HG02763 (cell line): ENCODE measurements at regions not wholly inside any gene's neighbourhood (a gene's known extent, or its start where the extent isn't known, plus 50 kb on each side); places are given as distances from the start of the nearest gene placed in this dataset.

Experiments used
- ATAC-seq: cut with Tn5 transposase; IDR thresholded peaks from one replicate; pipeline ENCODE4 v1.9.1; 2021; ENCODE audit warnings: mild to moderate bottlenecking, moderate library complexity; ENCODE audit not compliant: unreplicated experiment

DNA sequence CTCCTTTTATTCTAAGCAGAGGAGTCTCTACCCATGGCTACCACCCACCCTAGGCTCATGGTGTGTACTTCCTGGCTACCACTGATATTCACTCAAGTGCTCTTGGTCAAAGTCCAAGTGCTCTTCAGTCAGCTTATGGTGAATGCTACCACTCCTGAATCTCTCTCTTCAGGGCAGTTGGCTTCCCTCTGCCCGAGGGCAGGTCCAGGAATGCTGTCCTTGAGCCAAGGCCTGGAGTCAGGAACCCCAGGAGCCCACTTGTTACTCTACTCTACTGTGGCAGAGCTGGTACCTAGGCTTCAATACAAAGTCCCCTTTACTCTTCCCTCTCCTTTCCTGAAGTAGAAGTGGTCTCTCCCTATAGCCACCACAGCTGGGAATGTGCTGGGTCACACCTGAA, 226.0 kb downstream of the DIPK2A start:
- no peak for ATAC-seq

DNA sequence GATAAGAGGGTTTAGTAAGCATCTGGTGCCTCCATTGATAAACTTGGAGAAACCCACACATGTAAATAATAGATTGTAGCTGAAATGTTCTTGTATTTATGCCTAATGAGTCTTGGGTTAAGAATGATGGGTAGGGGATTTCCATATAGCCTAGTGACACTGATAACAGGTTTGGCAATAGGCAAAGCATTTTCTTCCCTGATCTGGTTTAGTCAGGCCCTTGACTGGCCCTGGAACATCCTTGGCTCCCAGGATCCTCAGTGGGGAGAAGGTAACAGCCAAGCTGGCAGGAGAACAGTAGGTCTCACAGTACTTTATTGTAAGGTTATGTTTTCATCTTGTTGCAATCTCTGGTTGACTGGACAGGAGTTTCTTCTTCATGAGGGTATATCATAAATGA, 228.4 kb downstream of the DIPK2A start:
- ATAC-seq: no peak

DNA sequence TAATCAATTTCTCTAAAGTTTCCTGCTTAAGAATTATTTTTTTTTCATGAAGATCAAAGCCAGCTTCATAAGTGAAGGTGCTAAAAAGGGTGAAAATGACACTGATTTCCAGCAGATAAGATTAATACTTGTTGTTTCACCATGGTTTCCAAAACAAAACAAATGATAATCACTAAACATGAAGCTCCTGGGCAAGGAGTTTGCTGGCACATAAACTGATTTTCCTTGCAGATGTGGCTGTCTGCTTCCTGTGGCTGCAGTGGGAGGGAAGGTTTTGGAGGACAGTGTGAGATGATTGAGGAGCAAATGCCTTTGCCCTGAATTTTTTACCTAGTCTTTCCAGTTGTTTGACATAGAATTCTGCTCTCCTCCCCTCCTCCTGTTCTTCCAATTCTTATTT, 228.8 kb downstream of the DIPK2A start:
- no peak for ATAC-seq

DNA sequence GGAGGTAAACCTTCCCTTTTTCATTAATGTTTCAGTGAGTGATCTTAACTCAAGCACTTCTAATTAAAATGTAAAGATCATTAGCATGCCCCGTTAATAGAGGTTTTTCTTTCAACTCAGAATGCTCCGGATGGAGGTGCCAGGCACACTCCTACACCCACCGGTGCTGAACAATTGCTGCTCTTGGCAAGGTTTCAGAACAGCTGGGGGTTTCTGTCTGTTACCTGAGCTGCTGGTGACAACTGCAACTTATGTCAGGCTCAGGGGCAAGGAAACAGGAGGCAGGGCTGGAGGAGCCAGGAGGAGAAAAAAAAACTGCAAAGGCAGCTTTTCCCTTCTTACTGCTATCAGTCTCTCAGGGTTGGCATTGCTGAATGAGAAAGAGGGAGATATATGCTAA, 250.1 kb downstream of the DIPK2A start:
- ATAC-seq: no peak

DNA sequence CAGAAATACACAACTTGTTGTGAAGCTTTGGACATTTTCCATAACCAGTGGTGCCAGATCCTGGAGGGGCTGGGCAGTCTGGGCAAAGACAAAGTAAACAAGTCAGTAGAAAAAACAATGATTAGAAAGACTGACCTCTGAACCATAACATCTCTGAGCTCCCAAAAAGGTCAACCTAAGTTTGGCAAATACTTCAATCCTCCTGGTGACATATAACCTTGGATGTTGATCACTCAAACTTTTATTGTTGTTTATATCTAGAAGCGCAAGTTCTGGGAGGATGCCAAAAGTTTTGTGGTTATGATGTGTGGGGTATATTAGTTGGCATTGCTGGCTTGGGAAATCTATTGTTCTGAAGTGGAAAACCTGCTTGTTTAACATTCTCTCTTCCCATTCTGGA, 257.7 kb downstream of the DIPK2A start:
- no peak for ATAC-seq

DNA sequence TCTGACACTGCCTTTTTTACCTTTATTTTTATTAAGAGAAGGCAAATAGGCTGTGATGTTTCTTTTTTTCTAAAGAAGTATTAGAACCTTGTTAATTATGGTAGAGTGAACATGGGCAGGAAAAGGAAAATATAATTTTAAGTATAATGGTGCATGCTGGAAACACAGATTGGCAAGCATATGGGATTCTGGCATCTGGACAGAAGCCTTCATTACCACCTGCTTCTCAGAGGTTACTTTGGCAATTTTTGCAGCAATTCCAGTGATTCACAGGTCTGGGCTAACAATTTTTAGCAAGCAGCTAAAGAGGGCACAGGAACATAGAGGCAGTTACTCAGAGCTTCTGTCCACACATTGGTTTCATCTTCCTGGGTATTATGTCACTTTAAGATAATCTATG, 258.3 kb downstream of the DIPK2A start:
- ATAC-seq: no peak

DNA sequence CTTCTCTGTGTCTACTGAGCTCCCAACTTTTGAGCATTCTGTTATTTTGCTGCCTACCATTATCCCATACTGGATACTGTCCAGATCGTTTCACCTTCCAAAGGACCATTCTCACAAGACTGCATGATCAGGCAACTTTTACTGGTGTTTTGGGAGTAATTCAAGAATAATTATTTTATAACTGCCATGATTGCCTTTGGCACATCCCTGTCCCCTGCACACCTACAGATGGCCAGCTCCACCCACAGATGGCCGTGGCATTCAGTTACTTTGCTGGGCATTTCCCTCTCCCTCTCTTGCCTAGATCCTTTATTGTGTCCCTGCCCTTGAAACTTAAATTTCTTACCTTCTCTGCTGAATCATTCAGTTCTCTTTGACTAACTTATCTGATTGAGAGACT, 263.9 kb downstream of the DIPK2A start:
- no peak for ATAC-seq

DNA sequence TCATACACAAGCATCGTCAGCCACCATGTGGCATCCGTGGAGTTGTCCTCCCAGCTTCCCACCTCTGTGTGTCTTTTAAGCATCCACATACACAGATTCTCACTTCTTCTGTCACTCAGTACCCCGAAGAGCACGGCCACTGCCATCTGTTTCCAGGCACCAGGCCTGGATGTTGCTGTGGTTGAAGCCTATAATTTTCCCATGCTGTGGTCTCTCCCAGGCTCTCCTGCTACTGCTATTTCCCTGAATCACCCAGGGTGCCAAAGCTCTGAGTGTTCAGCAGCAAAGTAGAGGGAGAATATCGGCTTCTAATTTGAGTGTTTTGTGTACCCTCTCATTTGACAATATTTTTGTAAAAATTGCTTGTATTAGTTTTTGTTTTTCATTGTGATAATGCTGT, 265.7 kb downstream of the DIPK2A start:
- no peak for ATAC-seq

DNA sequence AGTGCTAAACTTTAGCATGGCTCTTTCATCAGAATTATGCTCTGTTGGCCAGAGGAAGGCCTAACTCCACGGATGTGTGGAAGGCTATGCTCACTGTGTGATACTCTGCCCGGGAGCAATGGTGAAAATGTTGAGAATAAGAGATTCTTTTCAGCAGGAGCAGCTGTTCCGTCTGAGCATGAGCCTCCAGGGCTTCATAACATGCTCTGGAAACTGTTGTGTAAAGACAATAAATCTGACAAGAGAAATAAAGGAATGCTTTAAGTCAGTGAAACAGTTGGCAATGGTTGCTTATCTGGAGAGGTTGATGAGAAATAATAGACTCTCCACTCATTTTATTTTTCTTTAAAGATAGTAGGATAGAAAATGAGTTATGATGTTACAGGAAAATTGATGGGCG, 269.8 kb downstream of the DIPK2A start:
- no peak for ATAC-seq

DNA sequence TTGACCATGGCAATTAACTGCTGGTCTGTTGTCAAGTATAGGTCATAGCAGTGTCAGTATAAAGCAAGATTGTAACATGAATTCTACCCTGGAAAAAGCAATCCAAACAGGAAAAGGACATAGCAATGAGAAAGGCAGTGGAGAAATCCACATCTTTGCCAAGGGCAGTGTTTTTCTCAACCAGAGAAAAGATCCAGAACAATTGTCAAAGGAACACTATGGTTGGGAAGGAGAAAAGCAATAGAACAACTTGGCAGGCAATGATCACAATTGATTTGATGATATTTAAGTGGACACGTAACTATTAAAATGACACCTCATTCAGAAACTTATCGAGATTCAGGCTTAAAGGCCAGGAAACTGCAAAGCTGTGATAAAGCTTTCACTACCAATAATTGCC, 271.1 kb downstream of the DIPK2A start:
- ATAC-seq: no peak

DNA sequence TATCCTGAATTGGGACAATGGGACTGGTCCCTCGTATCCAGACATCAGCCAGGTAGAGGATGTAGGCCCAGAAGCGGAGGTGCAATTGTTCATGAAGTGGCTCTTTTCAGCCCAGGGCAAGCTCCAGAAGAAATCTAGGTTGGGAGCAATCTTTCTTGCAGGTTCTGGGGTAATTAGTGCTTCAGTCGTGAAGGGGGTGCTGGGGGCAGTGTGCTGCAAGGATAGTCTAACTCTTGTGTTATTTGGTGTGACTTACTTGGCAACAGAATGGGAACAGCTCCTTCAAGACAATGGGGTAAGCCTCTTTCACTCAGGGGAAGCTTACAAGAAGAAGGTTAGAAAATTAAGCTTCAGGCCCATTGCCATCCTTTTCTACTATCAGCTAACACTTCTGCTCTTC, 273.0 kb downstream of the DIPK2A start:
- no peak for ATAC-seq

DNA sequence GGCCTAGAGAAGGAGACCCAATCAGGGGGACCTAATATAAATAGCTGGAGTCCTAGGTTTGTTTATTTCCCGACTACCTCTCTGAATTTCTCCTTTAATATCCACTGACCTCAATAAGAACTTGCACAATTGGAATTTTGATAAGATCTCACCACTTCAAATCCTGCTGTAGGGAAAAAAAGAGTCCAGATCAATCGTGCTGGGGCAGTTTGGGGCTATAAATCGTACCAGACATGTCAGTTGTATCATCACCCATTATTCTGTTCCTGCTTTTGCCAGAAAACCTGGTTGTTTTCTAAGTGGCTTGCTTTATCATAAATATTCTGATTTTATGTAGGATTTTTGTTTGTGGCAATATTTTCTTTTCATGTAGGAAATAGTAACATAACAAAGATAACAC, 281.3 kb downstream of the DIPK2A start:
- ATAC-seq: no peak

DNA sequence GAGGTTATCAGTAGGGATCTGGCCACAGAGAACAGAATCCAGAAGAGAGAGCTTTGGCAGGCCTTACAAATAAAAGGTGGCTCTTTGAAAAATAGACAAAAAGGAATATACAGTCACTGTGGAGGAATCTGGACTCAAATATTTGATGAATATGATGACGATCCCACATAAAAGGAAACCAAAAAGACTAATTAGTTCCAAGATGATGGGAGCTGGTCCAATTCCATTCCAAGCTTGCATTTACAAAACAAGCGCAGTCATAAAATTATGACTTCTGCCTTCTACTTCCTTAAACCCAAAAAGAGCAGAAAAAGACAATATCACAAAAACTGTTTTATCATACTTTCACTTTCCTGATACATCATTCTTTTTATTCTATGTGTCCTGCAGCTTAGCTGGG, 285.8 kb downstream of the DIPK2A start:
- ATAC-seq: no peak

DNA sequence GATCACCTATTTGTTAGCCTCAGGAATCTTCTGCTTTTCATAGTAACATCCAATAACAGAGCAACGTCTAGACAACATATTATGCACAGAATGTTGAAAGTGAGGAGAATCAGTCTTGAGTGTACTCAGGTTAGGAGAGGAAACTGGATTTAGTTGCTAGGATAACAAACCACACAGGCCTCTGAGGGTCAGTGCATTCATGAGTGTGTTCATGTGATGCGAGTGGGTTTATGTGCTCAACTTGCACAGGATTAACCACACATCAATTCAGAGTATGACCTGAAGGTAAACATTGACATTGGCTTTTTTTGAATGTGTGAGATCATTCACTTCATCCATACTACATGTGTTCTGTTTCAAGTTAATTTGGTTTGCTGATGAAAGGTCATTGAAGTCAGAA, 287.6 kb downstream of the DIPK2A start:
- no peak for ATAC-seq

DNA sequence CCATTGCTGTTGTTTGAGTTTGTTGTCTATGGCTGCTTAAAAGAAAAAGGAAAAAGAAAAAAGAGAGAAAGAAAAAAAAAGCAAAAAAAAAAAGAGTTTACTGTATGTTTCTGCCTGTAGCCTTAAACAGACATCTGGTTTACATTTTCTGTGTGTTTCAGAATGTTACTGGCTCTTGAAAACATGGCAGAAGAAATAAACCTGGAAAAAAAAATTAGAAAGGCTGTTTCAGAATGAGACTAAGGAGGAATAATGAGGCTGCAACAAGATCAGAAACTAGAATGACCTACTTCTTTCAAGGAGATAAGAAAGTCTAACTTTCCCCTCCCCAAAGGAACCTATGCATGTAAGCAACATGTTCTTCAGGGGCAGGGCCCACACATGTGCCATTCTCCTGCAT, 292.1 kb downstream of the DIPK2A start:
- ATAC-seq: no peak

DNA sequence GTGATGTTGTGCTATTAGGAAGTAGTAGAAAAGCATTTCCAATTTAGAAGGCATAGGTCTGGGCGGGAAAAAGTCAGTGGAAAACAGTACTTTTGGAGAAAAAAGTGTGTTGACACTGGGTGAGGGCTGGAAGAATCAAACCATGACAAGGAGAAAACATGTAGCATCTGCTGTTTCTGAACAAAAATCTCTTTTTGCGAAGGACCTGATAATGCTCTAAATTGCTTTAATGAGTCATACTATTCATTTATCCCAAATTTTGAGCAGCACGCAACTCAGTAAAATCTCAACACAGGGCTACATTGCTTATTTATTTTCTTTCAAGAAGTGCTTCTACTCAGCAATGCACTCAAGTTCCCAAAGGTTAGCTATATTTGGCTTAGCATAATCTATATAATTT, 292.7 kb downstream of the DIPK2A start:
- ATAC-seq: no peak

DNA sequence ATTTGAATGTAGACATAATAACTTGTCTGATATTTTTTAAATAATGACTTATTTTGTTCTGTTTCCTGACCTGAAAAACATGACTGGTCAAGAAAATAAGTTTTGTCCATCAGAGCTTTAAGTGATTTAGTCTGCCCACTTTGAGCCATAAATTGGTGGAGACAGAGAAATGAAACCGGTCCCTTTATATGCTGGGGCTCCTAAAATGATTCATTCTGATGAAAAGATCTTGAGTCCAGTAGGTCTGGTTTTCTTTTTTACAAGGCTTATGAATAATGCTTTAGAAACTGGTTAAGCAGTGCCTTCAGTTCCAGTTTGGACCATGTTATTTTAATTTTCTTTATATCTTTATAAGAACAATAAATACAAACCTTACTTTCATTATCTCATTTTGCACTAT, 293.2 kb downstream of the DIPK2A start:
- no peak for ATAC-seq

DNA sequence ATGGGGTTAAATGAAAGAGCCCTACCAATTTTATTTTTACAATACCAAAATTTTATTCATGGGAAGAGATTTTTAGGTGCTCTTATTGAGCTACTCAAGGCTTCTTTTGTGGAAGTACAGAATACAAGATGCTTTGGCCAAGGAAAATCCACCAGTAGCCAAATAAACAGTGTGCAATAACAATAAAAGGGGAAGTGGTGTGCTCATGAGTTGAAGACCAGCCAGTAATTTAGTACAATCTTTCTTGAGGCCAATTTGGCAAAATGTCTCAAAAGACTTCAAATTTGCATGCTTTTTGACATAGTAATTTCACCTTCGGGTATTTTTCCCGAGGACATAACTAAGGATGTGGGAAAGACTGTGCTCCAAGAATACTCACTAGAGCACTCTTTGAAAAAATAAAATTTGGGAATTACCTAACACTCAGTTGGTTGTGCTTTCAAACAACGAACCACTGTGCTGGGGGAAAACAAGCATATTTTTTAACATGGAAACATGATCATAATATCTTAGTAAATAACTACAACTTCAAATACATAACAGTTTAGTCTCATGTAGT, 294.0 kb downstream of the DIPK2A start:
- ATAC-seq: no peak

DNA sequence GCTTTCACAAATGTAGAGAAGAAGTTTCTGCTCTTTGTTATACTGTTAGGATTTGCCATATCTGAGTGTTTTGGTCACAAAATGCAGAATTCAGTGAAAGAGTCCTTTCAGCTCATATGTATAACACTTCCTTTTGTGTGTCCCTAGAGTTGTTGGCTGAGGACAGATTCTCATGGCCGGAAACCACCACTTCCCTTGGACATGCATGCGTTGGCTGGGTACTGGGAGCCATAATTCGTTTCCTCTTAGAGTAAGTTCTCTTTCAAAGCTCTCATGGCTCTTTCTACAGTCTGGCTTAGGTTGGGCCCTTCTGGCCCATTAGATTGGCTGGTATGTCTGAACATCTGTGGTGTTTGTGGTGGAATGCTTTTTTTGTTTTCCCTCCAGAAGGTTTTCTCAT, 298.5 kb downstream of the DIPK2A start:
- no peak for ATAC-seq

DNA sequence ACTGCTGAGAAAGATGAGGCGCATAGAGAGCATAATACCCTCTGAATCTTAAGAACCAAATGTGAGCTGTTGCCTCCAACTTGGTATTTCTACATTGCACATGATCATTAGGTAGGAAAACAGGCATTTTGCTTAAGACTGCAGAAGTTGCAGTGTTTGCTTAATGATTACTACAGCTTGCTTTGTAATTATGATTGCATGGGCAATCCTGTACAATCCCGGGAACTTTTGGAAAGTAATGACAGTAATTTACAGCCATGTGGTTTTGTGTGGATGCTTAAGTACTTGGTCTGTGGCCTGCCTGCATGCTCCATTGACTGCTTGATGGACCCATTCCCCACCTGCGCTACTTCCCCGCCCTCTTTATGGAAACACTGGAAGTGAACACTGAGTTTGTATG, 301.1 kb downstream of the DIPK2A start:
- no peak for ATAC-seq

DNA sequence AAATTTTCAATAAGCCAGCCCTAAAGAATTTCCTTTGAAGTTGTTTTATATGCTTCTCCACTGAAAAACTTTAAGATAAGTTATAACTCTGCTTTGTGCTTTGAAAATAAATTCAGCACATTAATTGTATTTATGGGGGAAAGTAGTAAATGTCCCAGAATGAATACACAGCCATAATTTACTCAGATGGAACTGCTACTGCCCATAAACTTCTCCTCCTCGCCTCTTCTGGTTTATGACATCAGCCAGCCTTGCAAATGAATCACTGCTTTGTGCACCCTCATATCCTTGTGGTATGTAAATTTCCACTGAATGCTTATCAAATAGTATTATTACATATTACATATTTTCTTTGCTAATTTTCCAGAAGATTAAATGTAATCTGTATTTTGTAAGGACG, 302.0 kb downstream of the DIPK2A start:
- ATAC-seq: no peak

DNA sequence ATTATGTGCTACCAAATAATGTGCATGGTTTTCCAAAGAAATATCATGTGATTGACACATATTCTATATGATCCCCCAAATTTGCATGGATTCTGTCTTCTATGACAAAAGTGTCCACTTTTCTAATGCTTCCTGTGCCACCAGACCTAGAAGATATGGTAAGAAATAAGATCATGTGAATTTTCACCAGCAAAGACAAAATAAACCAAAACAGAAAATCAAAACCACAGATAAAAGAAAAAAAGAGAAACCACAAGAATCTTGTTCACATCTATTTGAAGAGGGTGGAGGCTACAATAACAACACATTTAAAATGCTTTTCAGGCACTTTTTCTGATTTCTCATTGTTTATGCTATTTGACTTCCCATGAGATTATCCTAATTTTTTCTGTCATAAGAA, 303.4 kb downstream of the DIPK2A start:
- ATAC-seq: no peak

DNA sequence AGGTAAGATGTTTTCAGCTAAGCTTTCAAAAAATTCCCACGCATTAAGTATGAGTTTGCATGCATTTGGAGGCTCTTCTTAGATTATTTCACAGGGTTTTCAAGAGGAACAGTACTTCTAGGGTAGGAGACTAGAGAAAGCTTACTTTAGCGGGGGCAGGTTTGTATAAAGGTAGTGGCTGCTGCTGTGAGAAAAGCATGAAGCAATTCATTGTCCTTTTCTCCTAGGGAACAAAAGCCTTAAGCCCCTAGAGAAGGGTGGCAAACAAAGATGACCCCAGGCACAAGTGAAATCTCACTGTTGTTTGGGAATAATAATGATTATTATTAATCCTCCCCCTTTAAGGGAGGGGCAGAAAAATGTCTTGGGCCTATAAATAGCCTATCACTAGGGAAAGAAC, 310.7 kb downstream of the DIPK2A start:
- no peak for ATAC-seq
